Liver (tissue), 8 donors: ENCODE measurements at regions not wholly inside any gene's neighbourhood (a gene's known extent, or its start where the extent isn't known, plus 50 kb on each side); places are given as distances from the start of the nearest gene placed in this dataset.

ENCODE experiments used
- DNase-seq: peaks from one replicate; pipeline ENCODE4 v3.0.0-alpha.2; 2017; ENCODE audit warnings: low spot score
- H3K27ac ChIP-seq, 2 donors: one replicate each; pipeline ENCODE4 v1.7.0; 2013; ENCODE audit warnings: inconsistent platforms in 2 of 2, low read length in 2 of 2, control low read depth in 1 of 2, low read depth in 1 of 2, mild to moderate bottlenecking in 1 of 2
- H3K27me3 ChIP-seq, 4 donors: one replicate each; pipeline versions ENCODE4 v1.6.1 to v1.7.0; 2013; ENCODE audit warnings: low read length in 3 of 4, inconsistent platforms in 1 of 4, mild to moderate bottlenecking in 1 of 4, moderate library complexity in 1 of 4; ENCODE audit not compliant: control insufficient read depth in 4 of 4, insufficient read depth in 4 of 4
- H3K36me3 ChIP-seq, 4 donors: one replicate each; pipeline versions ENCODE4 v1.6.1 to v1.7.0; 2013; ENCODE audit warnings: low read length in 3 of 4, mild to moderate bottlenecking in 3 of 4, low read depth in 1 of 4, moderate library complexity in 1 of 4; ENCODE audit not compliant: control insufficient read depth in 4 of 4, insufficient read depth in 3 of 4
- H3K4me1 ChIP-seq, 4 donors: one replicate each; pipeline versions ENCODE4 v1.6.1 to v1.7.0; 2013; ENCODE audit warnings: low read length in 3 of 4, mild to moderate bottlenecking in 3 of 4, moderate library complexity in 1 of 4; ENCODE audit not compliant: control insufficient read depth in 4 of 4, insufficient read depth in 4 of 4
- H3K4me3 ChIP-seq, 3 donors: one replicate each; pipeline versions ENCODE4 v1.6.1 to v1.7.0; 2013; ENCODE audit warnings: low read length in 3 of 3, control low read depth in 1 of 3, low read depth in 1 of 3, mild to moderate bottlenecking in 1 of 3
- H3K9ac ChIP-seq, 2 donors: one replicate each; pipeline ENCODE4 v1.7.0; 2013; ENCODE audit warnings: low read length in 2 of 2, mild to moderate bottlenecking in 2 of 2, moderate library complexity in 2 of 2, control low read depth in 1 of 2, low read depth in 1 of 2
- H3K9me3 ChIP-seq, 4 donors: one replicate each; pipeline versions ENCODE4 v1.6.1 to v1.7.0; 2013; ENCODE audit warnings: low read length in 3 of 4; ENCODE audit not compliant: control insufficient read depth in 4 of 4
- EGR1 ChIP-seq, 2 donors: IDR thresholded peaks; 2 replicates each; pipeline ENCODE4 v1.6.1; 2016 to 2018; ENCODE audit warnings: antibody characterized with exemption in 2 of 2, low read depth in 2 of 2
- FOXA1 ChIP-seq: IDR thresholded peaks from 2 replicates; pipeline ENCODE4 v1.6.1; 2016; ENCODE audit warnings: antibody characterized with exemption
- FOXA2 ChIP-seq: IDR thresholded peaks from 2 replicates; pipeline ENCODE4 v1.6.1; 2016; ENCODE audit warnings: antibody characterized with exemption
- GABPA ChIP-seq, 2 donors: IDR thresholded peaks in 1 of 2; conservative IDR thresholded peaks in 1 of 2; 2 replicates each; pipeline ENCODE4 v1.6.1; 2016; ENCODE audit warnings: antibody characterized with exemption in 2 of 2, mild to moderate bottlenecking in 1 of 2, moderate library complexity in 1 of 2
- HNF4A ChIP-seq, 2 donors: conservative IDR thresholded peaks; 2 replicates each; pipeline ENCODE4 v1.6.1; 2016; ENCODE audit warnings: antibody characterized with exemption in 2 of 2, mild to moderate bottlenecking in 2 of 2
- HNF4G ChIP-seq: IDR thresholded peaks from 2 replicates; pipeline ENCODE4 v1.6.1; 2016; ENCODE audit warnings: antibody characterized with exemption
- JUND ChIP-seq, 2 donors: IDR thresholded peaks; 2 replicates each; pipeline ENCODE4 v1.6.1; 2016; ENCODE audit warnings: antibody characterized with exemption in 2 of 2
- MAX ChIP-seq: IDR thresholded peaks from 2 replicates; pipeline ENCODE4 v1.6.1; 2016; ENCODE audit warnings: antibody characterized with exemption
- NR2F2 ChIP-seq: IDR thresholded peaks from 2 replicates; pipeline ENCODE4 v1.6.1; 2016; ENCODE audit warnings: antibody characterized with exemption
- RAD21 ChIP-seq, 2 donors: IDR thresholded peaks; 2 replicates each; pipeline ENCODE4 v1.6.1; 2016; ENCODE audit warnings: antibody characterized with exemption in 2 of 2, mild to moderate bottlenecking in 2 of 2
- RXRA ChIP-seq, 2 donors: IDR thresholded peaks; 2 replicates each; pipeline ENCODE4 v1.6.1; 2017 to 2018; ENCODE audit warnings: antibody characterized with exemption in 2 of 2, mild to moderate bottlenecking in 1 of 2
- SP1 ChIP-seq: IDR thresholded peaks from 2 replicates; pipeline ENCODE4 v1.6.1; 2018; ENCODE audit warnings: antibody characterized with exemption, mild to moderate bottlenecking
- TAF1 ChIP-seq: conservative IDR thresholded peaks from 2 replicates; pipeline ENCODE4 v1.6.1; 2016; ENCODE audit warnings: antibody characterized with exemption, mild to moderate bottlenecking
- YY1 ChIP-seq: IDR thresholded peaks from 2 replicates; pipeline ENCODE4 v1.6.1; 2016; ENCODE audit warnings: antibody characterized with exemption, mild to moderate bottlenecking
- WGBS: extraction: QIAGEN DNeasy Blood & Tissue Kit; methylation state at CpG from one replicate; pipeline ENCODE4 v1.1.7; 2013; 5-methylcytosine and 5-hydroxymethylcytosine counted together
- TF ChIP-seq, protein P1 (sequence below): fragments of 150-350 bp; IDR thresholded peaks from 2 replicates; pipeline ENCODE4 v1.5.1; 2017; ENCODE audit warnings: improper control_type of control experiment, low read depth, low read length; ENCODE audit not compliant: missing input control
- TF ChIP-seq, protein P2 (sequence below): IDR thresholded peaks from 2 replicates; pipeline ENCODE4 v1.6.1; 2016; ENCODE audit warnings: antibody characterized with exemption
- TF ChIP-seq, protein P3 (sequence below): IDR thresholded peaks from 2 replicates; pipeline ENCODE4 v1.6.1; 2016; ENCODE audit warnings: antibody characterized with exemption, mild to moderate bottlenecking
- TF ChIP-seq, protein P4 (sequence below): IDR thresholded peaks from 2 replicates; pipeline ENCODE4 v1.6.1; 2016; ENCODE audit warnings: antibody characterized with exemption
- donor health status: healthy.
- donor health status: healthy.
- donor health status: healthy.
- donor health status: healthy.
- donor health status: healthy.

DNA sequence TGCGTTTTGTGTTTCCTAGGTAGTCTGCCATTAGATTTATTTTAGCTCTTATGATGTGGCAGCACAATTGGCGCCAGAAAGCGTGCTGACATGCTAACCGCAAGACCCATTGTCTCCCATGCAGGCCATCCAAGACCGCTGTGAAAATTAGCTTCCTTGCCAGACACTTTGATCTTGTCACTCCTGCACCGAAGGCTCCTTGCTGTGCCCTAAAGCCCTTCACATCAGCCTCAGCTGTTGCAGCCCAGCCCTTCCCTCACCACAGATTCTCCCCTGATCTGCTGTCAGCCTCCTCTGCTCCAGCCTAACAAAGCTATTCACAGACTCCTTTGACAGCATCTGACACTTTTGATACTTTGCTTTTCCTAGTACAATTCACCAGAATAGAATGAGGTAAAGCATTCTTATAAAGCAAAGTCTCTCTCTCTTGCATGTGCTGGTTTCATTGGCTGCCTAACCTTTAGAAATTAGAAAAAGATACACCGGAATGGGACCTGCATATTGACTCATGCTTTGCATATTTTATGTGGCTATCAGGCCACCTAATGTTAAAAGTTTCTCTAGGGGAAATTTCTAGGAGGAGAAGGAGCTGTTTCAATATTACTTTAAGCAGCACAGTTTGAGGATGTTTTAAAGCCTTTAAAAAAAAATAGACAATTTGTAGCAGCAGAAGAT lies 280.3 kb upstream of the FMN2 start:
- no peak overlapping the region for H3K9ac ChIP-seq
- no peak overlapping the region for H3K27ac ChIP-seq
- H3K4me1 ChIP-seq = peaks cover 0 to 3% (median 0%) of the 10 kb centered on the region in 4 donors
- H3K27me3 ChIP-seq = peaks cover 0 to 2% (median 0%) of the 10 kb centered on the region in 4 donors
- TF ChIP-seq YY1 (no peak), SP1 (no peak), MAX (no peak), RAD21 (IDR thresholded peaks at IDR 0.05) (no peak), RXRA (IDR thresholded peaks at IDR 0.05) (no peak), NR2F2 (no peak), HNF4G (no peak), HNF4A (conservative IDR thresholded peaks at IDR 0.05) (no peak), FOXA2 (no peak), EGR1 (IDR thresholded peaks at IDR 0.05; ENCODE audit: low read depth in 2 of 2) (no peak), FOXA1 (no peak), GABPA (IDR thresholded peaks at IDR 0.05 in 1 of 2, conservative IDR thresholded peaks at IDR 0.05 in 1 of 2) (no peak), TAF1 (no peak), JUND (IDR thresholded peaks at IDR 0.05) (no peak)
- TF ChIP-seq, protein P1, sequence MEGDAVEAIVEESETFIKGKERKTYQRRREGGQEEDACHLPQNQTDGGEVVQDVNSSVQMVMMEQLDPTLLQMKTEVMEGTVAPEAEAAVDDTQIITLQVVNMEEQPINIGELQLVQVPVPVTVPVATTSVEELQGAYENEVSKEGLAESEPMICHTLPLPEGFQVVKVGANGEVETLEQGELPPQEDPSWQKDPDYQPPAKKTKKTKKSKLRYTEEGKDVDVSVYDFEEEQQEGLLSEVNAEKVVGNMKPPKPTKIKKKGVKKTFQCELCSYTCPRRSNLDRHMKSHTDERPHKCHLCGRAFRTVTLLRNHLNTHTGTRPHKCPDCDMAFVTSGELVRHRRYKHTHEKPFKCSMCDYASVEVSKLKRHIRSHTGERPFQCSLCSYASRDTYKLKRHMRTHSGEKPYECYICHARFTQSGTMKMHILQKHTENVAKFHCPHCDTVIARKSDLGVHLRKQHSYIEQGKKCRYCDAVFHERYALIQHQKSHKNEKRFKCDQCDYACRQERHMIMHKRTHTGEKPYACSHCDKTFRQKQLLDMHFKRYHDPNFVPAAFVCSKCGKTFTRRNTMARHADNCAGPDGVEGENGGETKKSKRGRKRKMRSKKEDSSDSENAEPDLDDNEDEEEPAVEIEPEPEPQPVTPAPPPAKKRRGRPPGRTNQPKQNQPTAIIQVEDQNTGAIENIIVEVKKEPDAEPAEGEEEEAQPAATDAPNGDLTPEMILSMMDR = no peak
- TF ChIP-seq, protein P2, sequence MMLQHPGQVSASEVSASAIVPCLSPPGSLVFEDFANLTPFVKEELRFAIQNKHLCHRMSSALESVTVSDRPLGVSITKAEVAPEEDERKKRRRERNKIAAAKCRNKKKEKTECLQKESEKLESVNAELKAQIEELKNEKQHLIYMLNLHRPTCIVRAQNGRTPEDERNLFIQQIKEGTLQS = no peak
- TF ChIP-seq, protein P3, sequence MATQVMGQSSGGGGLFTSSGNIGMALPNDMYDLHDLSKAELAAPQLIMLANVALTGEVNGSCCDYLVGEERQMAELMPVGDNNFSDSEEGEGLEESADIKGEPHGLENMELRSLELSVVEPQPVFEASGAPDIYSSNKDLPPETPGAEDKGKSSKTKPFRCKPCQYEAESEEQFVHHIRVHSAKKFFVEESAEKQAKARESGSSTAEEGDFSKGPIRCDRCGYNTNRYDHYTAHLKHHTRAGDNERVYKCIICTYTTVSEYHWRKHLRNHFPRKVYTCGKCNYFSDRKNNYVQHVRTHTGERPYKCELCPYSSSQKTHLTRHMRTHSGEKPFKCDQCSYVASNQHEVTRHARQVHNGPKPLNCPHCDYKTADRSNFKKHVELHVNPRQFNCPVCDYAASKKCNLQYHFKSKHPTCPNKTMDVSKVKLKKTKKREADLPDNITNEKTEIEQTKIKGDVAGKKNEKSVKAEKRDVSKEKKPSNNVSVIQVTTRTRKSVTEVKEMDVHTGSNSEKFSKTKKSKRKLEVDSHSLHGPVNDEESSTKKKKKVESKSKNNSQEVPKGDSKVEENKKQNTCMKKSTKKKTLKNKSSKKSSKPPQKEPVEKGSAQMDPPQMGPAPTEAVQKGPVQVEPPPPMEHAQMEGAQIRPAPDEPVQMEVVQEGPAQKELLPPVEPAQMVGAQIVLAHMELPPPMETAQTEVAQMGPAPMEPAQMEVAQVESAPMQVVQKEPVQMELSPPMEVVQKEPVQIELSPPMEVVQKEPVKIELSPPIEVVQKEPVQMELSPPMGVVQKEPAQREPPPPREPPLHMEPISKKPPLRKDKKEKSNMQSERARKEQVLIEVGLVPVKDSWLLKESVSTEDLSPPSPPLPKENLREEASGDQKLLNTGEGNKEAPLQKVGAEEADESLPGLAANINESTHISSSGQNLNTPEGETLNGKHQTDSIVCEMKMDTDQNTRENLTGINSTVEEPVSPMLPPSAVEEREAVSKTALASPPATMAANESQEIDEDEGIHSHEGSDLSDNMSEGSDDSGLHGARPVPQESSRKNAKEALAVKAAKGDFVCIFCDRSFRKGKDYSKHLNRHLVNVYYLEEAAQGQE = no peak
- TF ChIP-seq, protein P4, sequence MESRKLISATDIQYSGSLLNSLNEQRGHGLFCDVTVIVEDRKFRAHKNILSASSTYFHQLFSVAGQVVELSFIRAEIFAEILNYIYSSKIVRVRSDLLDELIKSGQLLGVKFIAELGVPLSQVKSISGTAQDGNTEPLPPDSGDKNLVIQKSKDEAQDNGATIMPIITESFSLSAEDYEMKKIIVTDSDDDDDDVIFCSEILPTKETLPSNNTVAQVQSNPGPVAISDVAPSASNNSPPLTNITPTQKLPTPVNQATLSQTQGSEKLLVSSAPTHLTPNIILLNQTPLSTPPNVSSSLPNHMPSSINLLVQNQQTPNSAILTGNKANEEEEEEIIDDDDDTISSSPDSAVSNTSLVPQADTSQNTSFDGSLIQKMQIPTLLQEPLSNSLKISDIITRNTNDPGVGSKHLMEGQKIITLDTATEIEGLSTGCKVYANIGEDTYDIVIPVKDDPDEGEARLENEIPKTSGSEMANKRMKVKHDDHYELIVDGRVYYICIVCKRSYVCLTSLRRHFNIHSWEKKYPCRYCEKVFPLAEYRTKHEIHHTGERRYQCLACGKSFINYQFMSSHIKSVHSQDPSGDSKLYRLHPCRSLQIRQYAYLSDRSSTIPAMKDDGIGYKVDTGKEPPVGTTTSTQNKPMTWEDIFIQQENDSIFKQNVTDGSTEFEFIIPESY = no peak
- H3K36me3 ChIP-seq = no peaks in the 10 kb centered on the region
- 57% methylated on average over 7 of the region's 7 CpGs for WGBS
- no peak for DNase-seq
- H3K9me3 ChIP-seq = no peaks in the 10 kb centered on the region
- H3K4me3 ChIP-seq = no peak overlapping the region
